ENCODE measurements at regions not wholly inside any gene's neighbourhood (a gene's known extent, or its start where the extent isn't known, plus 50 kb on each side); places are given as distances from the start of the nearest gene placed in this dataset.

DNA sequence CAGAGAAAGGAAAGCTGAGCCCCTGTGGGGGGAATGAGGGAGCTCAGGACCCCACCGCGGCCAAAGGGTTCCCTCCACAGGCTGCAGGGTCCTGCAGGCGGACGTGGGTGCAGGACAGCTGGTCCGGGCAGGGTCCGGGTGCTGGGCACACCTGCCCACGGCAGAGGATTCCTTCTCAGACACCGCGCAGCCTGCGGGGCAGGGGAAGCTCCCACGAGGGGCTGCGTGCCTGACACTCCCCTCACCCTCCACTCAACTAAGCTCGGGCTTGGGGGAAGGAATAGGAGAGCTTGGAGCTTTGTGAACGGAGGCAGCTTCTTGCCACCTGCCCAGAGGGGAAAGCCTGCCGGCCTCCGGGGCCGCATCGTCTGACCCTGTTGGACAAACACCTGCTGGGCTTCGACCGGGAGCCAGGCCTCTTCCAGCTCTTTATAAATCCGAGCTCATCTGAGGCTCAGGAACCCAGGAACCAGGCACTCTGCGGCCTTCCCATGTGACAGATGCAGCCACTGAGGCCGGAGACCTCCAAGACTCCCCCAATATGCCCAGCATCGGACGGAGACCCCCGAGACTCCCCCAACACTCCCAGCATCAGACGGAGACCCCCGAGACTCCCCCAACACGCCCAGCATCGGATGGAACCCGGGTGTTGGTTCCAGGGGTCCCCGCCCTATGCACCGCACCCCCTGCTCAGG, 97.3 kb downstream of the PDGFA start:
- DNase-seq (ENCODE audit: extremely low read depth, low read depth, low spot score), result no peak

DNA sequence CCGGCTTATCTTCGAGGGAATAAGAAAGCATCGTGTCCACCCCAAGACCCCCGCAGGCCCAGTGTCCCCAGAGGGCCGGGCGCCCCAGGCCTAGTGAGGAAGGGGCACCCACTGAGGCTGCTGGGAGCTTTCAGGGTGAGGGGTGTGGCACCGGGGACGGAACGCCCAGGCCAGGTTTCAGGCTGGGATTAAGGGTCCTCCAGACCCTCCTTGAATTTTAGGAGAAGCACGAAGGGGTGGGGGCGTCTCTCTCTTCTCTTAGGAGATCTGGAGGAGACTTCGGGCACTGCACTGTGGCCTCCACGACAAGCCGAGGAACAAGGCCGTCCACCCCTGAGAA, 96.8 kb downstream of the PDGFA start:
- DNase-seq (ENCODE audit: extremely low read depth, low read depth, low spot score), result no peak

DNA sequence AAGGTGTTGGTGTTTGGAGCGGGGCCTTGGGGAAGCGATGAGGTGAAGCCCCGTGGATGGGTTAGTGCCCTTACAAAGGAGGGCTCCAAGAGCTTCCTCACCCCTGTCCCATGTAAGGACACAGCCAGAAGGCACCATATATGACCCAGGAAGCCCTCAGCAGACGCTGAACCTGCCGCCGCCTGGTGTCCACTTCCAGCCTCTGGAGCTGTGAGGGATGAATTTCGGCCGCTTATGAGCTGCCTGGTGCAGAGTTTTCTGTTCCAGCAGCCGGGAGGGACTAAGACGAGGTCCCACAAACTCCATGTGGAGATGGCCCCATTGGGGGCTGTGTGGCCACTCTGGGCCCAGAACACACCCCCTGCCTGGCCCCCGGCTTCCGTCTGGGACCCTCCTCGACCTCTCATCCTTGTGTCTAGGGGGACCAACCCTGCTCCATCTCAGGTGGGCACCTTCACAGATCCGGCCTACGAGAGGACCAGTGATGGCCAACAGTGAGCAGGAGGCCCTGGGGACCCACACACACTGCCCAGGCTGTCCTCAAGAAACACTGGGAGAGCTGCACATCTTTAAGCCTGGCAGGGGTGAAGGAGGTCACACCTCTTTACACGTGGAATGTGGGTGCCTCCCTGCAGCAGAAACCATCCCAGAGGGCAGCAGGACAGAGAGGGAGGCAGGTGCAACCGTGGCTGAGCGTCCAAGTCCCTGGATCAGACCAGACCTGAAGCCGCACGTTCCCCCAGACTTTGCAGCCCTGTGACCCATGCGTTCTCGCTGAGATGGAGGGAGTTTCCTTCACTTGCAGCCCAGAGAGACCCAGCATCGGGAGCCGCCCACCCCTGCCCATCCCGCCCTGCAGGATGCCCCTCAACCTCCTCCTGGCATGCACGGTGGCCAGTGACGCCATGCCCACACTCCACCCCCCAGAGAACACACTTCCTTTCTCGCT, 96.1 kb downstream of the PDGFA start:
- DNase-seq (ENCODE audit: extremely low read depth, low read depth, low spot score), result no peak

DNA sequence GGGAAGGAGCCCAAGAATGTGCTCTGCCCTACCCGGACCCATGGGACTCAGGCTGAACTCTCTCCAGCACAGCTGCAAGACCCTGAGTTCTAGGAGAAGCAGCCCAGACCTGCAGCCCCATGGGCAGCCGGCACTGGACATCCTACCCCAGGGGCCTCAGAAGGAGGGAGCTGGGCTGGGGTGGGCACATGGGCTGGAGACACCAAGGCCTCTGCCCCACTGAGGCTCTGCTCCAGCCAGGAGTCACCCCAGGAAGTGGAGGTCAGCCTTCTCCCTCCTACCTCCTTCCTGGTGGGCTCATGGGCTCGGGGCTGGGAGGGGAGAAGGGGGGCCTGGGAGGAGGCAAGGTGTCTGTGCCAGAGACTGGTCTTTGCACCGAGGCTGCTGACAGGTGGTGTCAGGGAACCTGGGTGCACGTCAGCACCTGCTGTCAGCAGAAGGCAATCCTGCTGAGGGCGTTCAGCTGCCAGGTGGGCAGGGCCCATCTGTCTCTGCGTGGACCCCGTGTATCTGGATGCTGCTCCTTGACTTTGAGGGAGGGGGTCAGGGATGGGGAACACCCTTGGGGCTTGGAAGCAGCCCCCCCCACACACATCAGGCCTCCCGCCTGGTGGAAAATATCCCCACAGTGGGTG, 95.2 kb downstream of the PDGFA start:
- DNase-seq (ENCODE audit: extremely low read depth, low read depth, low spot score), result no peak

DNA sequence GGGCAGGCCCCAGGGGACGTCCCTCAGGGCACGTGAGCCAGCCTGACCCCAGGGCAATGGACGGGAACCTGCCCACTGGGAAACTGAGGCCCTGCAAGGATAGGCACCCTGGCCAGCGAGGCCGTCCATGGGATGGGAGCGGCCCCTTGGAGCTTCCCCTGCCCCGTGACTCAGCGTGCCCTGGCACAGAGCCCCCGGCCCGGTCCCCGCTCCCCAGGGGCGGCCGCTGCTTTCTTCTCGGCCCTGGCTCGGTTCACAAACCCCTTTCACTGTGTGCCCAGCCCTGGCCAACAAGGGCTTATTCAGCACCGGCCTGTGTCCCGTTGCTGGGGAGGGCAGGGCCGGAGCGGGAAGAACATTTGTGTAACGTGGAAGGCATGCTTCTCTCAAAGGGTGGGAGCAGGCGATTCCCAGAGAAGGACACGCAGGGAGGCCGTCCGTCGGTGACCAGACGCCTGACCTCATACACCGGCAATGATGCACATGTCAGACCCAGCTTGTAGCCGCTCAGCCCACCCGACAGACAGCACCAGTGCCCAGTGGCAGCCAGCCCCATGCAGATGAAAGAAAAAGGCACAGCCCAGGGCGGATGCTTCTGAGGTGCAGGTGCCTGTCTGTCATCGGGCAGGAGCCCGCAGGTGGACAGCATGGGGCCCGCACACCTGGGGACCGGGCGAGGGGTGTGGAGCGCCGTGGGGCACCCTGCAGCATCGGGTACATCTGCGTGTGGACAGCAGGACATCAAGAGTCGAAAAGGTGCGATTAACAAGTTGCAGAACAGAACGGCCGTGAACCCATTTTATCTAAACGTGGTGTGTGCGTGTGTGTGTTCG, 94.5 kb downstream of the PDGFA start:
- no peak for DNase-seq (ENCODE audit: extremely low read depth, low read depth, low spot score)

DNA sequence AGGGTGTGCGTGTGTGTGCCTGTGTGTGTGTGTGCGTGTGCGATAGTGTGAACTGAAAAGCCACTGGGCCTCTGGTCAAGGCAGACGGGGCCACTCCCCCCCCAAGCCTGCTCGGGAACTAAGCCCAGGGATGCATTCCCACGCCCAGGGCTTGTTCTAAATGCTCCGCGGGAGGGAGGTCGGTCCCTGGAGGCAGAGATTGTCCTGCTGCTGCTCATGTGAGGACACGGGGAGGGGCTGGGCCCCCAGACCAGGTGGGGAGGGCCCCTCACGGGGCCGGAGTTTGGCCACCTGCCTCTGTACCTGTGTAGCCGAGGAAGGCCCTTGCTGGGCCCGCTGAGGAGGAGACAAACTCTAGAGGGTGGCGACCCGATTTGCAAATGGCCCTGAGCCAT, 93.9 kb downstream of the PDGFA start:
- no peak for DNase-seq (ENCODE audit: extremely low read depth, low read depth, low spot score)

DNA sequence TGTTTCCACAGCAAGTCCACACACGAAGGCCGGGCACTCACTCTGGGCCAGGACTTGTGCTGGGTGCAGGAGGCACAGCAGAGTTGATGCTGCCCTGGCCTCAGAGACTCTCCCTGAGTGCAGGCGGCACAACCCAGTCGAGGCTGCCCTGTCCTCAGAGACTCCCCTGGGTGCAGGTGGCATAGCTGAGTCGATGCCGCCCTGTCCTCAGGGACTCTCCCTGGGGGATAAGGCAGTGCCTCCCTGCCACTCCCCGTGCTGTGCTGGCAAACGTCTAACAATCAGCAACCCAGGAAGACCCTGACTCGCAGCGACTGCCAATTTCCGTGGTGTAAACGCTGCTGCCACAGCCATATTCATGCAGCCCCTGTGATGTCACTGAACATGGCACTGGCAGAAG, 93.1 kb downstream of the PDGFA start:
- no peak for DNase-seq (ENCODE audit: extremely low read depth, low read depth, low spot score)

DNA sequence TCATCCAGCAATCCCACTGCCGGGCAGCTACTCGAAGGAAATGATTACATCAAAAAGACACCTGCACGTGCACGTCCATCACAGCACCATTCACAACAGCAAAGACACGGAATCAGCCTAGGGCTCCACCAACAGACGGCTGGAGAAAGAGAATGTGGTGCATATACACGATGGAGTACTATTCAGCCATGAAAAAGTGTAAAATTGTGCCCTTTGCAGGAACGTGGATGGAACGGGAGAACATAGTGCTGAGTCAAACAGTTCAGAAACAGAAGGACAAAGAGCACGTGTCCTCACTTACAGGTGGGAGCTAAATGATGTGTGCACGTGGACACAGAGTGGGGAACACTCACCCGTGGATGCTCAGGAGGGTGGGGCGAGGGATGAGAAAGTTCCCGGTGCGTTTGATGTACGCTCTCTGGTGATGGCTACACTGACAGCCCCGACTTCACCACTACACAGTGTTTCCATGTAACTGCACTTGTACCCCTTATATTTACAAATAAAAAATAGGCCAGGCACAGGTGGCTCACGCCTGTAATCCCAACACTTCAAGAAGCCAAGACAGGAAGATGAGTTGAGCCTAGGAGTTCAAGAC, 92.0 kb downstream of the PDGFA start:
- DNase-seq (ENCODE audit: extremely low read depth, low read depth, low spot score), result no peak

DNA sequence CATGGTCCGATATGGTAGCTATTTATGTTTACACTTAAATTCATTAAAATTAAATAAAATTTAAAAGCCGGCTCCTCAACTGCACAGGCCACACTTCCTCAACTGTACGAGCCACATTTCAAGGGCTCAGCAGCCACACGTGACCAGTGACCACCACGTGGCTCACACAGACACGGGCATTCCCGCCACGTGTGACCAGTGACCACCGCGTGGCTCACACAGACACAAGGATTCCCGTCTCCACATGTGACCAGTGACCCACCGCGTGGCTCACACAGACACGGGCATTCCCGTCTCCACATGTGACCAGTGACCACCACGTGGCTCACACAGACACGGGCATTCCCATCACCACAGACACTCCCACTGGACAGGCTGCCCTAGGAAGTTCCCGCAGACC, 91.3 kb downstream of the PDGFA start:
- no peak for DNase-seq (ENCODE audit: extremely low read depth, low read depth, low spot score)

DNA sequence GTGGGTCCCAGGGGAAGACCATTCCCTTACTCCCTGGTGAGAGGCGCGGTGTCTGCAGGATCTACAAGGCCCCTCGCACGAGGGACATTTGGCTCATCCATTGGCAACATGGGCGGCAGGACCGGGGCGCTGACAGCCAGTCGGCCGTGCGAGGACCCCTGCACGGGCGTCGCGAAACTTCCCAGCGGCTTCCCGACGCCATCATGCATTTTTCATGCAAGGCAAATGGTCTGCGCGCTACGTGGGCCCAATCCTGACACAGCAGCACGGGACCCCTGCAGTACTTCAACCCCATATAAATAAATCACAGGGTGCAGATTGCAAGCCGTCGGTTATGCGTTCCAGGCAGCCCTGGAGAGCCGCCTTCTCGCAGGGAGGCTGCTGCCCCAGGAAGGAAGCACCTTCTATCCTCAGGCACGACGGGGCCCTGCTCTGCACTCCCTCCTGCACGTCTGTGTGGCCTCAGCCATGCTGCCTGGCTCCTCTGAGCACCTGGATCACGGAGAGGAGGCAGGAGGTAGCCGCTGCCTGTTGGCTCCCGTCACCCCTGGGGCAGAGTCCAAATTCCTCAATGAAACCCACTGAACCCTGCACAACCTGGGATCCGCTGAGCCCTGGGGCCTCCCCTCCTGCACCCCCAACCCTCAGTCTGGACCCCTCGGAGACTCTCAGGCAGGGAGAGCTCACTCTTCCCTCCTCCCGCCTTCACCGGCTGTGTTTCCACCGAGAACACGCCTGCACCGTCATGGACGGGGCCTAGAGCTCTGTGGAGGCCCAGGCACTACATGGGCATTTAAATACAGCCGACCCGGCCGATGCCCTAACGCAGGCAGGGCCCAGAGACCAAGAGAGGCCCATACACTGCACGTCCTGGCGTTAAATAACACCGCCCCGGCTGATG, 90.5 kb downstream of the PDGFA start:
- no peak for DNase-seq (ENCODE audit: extremely low read depth, low read depth, low spot score)

DNA sequence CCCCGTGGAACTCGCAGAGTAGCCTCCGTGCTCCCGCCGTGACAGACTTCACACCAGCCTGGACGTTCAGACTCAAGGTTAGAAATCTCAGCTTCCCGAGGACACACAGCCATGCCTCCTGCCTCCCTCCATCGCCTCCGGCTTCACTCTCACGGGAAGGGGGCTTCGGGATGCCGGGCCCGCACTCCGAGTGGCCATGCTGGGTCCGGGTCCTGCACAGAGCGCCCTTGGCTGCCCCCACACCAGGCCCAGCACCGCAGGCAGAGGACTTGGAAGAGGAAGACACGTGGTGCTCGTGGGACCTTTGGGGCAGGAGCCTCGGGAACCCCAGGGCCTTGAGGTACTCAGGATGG, 89.8 kb downstream of the PDGFA start:
- no peak for DNase-seq (ENCODE audit: extremely low read depth, low read depth, low spot score)

DNA sequence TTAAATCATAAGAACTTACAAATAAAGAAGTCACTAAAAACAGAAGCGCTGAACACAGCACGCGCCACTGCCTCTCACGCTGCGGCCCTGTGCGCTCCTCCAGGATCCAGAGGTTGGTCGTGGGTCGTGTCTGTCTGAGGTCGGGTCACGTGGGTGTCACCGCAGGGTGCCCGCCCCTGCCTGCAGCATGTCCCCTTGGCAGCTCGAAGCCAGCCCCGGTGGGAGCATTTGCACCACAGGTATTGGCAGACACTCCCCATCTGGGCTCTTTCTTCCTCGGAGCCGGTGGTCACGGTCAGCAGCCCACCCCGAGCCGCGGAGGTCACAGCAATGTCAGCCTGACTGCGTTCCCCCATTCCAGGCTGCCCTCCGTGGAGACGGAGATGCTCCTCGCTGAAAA, 88.6 kb downstream of the PDGFA start:
- DNase-seq (ENCODE audit: extremely low read depth, low read depth, low spot score), result no peak

DNA sequence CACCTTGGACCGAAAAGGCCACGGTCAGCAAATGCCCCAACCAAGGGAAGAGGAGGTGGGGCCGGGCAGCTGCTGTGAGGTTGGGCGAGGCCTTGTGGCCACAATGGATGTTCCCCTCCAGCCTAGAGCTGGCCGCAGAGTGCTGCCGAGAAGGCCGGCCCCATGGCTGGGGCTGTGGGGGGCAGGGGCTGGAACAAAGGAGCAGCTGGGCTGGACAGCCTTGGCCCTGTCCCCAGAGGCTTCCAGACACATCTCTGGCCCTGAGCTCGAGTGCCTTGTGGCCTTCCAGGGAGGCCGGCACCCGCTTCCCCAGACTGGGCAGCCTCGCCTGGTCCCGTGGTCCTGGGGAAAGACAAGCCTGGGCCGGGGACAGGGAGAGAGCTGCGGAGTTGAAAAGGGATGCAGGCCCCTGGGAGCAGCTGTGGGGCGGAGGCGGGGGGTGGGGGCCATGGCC, 88.0 kb downstream of the PDGFA start:
- no peak for DNase-seq (ENCODE audit: extremely low read depth, low read depth, low spot score)

DNA sequence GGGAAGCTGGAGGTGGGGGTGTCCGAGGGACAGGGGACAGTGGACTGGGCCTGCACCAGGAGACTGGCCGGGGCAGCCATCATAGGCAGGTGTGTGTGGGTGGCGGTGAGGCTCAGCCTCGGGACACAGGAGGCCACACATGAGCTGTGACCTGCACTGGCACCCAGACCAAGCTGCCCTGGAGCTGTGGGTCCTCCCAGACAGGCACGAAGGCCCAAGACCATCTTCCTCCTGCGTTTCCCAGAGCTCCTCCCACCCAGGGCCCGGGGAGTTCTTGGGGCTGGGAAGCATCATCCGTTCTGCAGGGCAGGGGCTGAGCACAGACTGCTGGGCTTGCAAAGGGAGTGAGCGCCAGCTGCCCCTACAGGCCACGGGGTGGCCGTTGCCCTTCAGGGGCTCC, 87.4 kb downstream of the PDGFA start:
- no peak for DNase-seq (ENCODE audit: extremely low read depth, low read depth, low spot score)

DNA sequence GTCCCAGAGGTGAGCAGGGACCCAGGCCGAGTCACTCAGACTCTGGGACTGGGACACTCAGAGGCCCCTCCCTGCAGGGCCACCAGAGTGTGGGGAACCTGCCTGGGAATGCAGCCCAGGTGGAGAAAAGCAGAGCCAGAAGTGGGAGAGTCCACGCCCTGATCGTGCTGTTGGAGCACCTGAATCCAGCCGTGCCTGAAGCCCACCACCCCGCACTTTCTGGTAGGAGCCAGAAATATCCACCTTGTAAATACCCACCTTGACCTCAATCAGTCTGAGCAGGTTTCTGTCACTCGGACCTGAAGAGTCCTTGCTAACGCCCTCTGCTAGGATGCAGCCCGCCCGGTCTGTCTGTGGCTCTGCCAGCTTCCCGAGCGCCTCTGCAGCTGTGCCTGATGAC, 86.7 kb downstream of the PDGFA start:
- DNase-seq (ENCODE audit: extremely low read depth, low read depth, low spot score), result no peak

DNA sequence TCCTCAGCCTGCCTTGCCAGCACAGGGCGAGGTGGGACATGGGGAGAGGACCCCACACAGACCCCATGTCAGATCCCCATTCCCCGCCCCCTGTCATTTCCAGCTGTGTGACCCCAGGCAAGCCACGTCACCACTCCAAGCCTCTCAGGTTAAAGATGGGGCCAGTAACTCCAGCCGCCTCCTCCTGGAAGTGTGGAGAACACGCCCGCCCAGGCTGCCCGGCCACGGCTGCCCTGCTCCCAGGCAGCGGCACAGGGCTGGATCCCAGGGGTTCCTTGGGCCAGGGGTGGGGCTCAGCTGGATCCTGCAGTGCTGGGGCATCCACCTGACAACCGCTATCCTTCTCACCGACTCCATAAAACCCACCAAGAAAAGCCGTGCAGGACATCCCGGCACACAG, 86.1 kb downstream of the PDGFA start:
- DNase-seq (ENCODE audit: extremely low read depth, low read depth, low spot score), result no peak

DNA sequence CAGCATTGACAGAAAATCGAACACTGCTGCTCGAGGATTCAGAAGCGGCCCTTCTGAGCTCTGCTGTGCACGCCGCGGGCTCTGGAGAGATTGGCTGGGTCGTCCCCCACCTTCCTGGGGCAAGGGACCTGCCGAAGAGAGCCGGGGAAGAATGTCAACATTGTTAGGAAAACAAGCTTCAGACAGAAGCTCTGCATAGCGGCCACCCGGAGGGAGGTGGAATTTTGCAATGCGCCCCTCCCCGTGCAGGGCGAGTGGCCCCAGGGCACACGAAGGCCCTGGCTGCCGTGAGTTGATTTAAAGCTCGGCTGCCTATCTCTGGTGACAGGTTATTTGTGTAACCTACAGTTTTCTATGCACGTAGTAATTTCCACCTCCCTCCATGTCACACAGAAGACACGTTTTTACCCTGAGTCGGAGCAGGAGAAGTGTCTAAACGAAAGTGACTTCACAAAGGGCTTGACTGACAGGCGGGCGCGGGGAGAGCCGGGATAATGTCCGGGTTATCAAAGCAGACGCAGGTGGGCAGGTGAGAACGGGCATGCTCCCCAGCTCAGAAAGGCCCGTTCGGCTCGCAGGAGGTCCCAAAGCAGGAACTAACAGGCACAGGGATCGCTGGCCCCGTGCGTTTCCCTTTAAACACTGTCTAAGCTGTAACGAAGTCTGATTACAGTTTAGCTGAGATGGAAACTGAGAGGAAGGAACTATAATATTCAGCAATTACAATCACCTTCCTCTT, 84.6 kb downstream of the PDGFA start:
- DNase-seq (ENCODE audit: extremely low read depth, low read depth, low spot score), result no peak

DNA sequence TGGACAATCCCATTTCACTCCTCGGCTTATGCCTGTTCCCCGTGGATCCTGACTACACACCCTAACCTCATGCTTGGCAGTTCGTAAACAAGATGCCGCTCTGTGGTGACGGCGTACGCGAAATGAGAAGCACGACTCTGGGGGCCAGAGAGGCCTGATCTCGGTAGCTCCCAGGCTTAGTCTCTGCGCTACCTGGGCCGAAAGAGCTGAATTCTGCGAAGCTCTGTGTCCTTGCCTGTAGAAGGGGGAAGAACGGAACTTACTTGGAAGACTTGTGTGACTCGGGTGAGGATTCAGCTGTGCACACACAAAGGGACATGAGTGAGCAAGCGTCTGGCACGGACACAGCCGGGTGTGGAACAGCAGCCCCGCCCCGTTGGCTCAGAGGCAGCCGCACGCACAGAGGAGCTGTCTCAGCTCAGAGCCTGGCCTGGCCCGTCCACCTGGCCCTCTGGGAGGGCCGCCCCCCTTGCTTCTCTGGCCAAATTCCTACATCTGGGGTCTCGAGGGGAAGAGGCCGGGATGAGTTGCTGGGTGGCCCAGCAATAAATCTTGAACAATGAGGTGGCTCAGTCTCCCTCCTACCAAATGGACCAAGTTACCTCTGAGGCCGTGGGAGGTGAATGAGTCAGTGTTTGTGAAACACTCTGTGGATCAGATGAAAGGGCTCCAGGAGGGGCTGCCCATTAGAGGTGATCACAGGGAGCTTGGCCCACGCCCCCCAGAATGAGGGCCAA, 83.8 kb downstream of the PDGFA start:
- no peak for DNase-seq (ENCODE audit: extremely low read depth, low read depth, low spot score)

Data from glomerular endothelial cell (primary cell).